Left lung (tissue), 4 donors: ENCODE measurements at regions not wholly inside any gene's neighbourhood (a gene's known extent, or its start where the extent isn't known, plus 50 kb on each side); places are given as distances from the start of the nearest gene placed in this dataset.

ENCODE experiments used
- ATAC-seq: fragments of 200-7000 bp; cut with Tn5 transposase; one replicate; pipeline ENCODE4 v1.9.1; 2020; ENCODE audit warnings: moderate library complexity
- DNase-seq, 4 donors: peaks; one replicate each; pipeline ENCODE4 v3.0.0-alpha.2; 2013 to 2020
- H3K27ac ChIP-seq, 2 donors: fragments of 200-600 bp; sonication (generic) in 1 of 2; one replicate each; pipeline versions ENCODE4 v1.5.0 to v1.8.0; 2020 to 2021
- H3K27me3 ChIP-seq, 2 donors: fragments of 200-600 bp; sonication (generic) in 1 of 2; one replicate each; pipeline versions ENCODE4 v1.5.0 to v1.8.0; 2020 to 2021
- H3K36me3 ChIP-seq, 2 donors: fragments of 200-600 bp; sonication (generic) in 1 of 2; one replicate each; pipeline versions ENCODE4 v1.5.0 to v1.8.0; 2020 to 2021
- H3K4me1 ChIP-seq, 2 donors: fragments of 200-600 bp; one replicate each; pipeline ENCODE4 v1.8.0; 2021
- H3K4me3 ChIP-seq, 2 donors: fragments of 200-600 bp; sonication (generic) in 1 of 2; one replicate each; pipeline versions ENCODE4 v1.5.0 to v1.8.0; 2020 to 2021; ENCODE audit warnings: mild to moderate bottlenecking in 1 of 2
- H3K9me3 ChIP-seq, 2 donors: fragments of 200-600 bp; sonication (generic) in 1 of 2; one replicate each; pipeline versions ENCODE4 v1.5.0 to v1.8.0; 2020 to 2021
- CTCF ChIP-seq, 2 donors: fragments of 200-600 bp; sonication (generic) in 1 of 2; IDR thresholded peaks; one replicate each; pipeline versions ENCODE4 v1.5.0 to v1.8.0; 2021; ENCODE audit warnings: antibody characterized with exemption in 2 of 2
- intact Hi-C, 2 donors: fragments of 100-400 bp; cut with DNase I; formaldehyde crosslinking; loops; one replicate each; pipeline versions ENCODE4 v1.11.2 to v1.14.2; 2022
- donor health status: DM: no; HTN: yes; CAD: no.
- donor health status: DM: no; HTN: no; CAD: no.

DNA sequence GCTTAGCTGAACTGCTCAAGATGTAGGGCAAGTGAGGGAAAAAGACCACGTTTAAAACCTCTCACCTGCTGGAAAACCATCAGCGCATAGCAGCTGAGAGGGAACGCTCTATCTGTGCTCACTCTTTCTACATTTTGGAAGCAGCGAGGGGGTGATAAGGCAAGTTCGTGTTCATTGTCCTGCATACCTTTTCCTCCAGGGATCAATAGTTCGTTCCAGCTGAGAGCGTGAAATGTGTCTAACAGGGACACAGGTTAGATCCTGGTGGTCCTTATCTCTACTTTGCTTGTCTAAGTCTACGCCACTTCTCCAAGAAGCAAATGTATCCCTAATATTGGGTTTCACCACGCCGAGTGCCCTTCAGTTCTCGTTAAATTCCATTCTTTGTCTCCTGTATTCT is 183.5 kb upstream of the ZFHX3 start:
- no peak for DNase-seq
- no peak for ATAC-seq
- intact Hi-C loops = no loop called here
- H3K36me3 ChIP-seq = no peaks in the 10 kb centered on the region
- no peak overlapping the region for H3K4me3 ChIP-seq
- no peak for TF ChIP-seq CTCF (IDR thresholded peaks at IDR 0.05)
- no peaks in the 10 kb centered on the region for H3K4me1 ChIP-seq
- no peaks in the 10 kb centered on the region for H3K27me3 ChIP-seq
- no peaks in the 10 kb centered on the region for H3K9me3 ChIP-seq
- no peak overlapping the region for H3K27ac ChIP-seq

GRCh38 chr16:73230651-73231050 is 182.7 kb upstream of the ZFHX3 start:
- TF ChIP-seq CTCF (IDR thresholded peaks at IDR 0.05) = no peak

DNA sequence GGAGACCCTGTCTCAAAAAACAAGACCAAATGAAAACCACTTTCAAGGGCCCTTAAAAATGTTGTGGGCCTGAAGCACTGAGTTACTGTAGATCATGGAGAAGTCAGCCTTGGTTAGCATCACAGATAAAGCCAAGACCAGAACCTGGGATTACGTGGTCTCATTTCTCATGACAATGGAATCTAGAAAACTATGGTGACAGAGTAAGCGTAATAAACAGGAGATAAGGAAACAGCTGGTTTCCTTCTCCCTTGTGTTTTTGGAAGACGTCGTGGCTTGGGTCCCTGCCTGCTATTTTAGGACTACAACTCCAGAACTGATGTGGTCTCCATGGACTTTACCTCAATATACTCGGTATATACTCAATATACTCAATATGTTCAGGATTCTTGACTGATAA is 180.7 kb upstream of the ZFHX3 start:
- intact Hi-C loops = no loop called here
- H3K36me3 ChIP-seq = no peaks in the 10 kb centered on the region
- no peak for TF ChIP-seq CTCF (IDR thresholded peaks at IDR 0.05)
- H3K27ac ChIP-seq = no peak overlapping the region
- H3K27me3 ChIP-seq = no peaks in the 10 kb centered on the region
- no peaks in the 10 kb centered on the region for H3K4me1 ChIP-seq
- no peaks in the 10 kb centered on the region for H3K9me3 ChIP-seq
- ATAC-seq (no peak), DNase-seq (peak in 2 of 4 donors; percentile 37 to 62)
- H3K4me3 ChIP-seq = no peak overlapping the region

More at GRCh38 chr16:73230651-73231050, 182.7 kb upstream of the ZFHX3 start:
- Histone ChIP-seq H3K36me3 (no peaks in the 10 kb centered on the region), H3K4me1 (no peaks in the 10 kb centered on the region), H3K27me3 (no peaks in the 10 kb centered on the region), H3K4me3 (no peak overlapping the region), H3K9me3 (no peaks in the 10 kb centered on the region), H3K27ac (no peak overlapping the region)
- intact Hi-C loops = no loop called here
- no peak for DNase-seq
- ATAC-seq = no peak

- DNase-seq = no peak
- no peaks in the 10 kb centered on the region for H3K27me3 ChIP-seq
- H3K4me1 ChIP-seq = no peaks in the 10 kb centered on the region
These were observed 178.7 kb upstream of the ZFHX3 start for GRCh38 chr16:73226675-73227074.

GRCh38 chr16:73225983-73226382 is 178.1 kb upstream of the ZFHX3 start:
- H3K4me3 ChIP-seq = no peak overlapping the region
- TF ChIP-seq CTCF (IDR thresholded peaks at IDR 0.05) = no peak
- ATAC-seq = no peak
- intact Hi-C loops = no loop called here
- no peaks in the 10 kb centered on the region for H3K36me3 ChIP-seq
- H3K9me3 ChIP-seq = no peaks in the 10 kb centered on the region
- H3K27me3 ChIP-seq = no peaks in the 10 kb centered on the region
- DNase-seq = no peak
- H3K4me1 ChIP-seq = no peaks in the 10 kb centered on the region
- no peak overlapping the region for H3K27ac ChIP-seq

More at GRCh38 chr16:73226675-73227074, 178.7 kb upstream of the ZFHX3 start:
- intact Hi-C loops = no loop called here
- no peak for ATAC-seq
- TF ChIP-seq CTCF (IDR thresholded peaks at IDR 0.05) = no peak
- H3K27ac ChIP-seq = no peak overlapping the region
- no peaks in the 10 kb centered on the region for H3K36me3 ChIP-seq
- H3K9me3 ChIP-seq = no peaks in the 10 kb centered on the region
- H3K4me3 ChIP-seq = no peak overlapping the region
